SU-DHL-6 (cell line): ENCODE measurements at regions not wholly inside any gene's neighbourhood (a gene's known extent, or its start where the extent isn't known, plus 50 kb on each side); places are given as distances from the start of the nearest gene placed in this dataset.

Experiments
- H2AFZ ChIP-seq: fragments of 200-600 bp; sonication (generic); 2 replicates; pipeline ENCODE4 v1.6.1; 2014; ENCODE audit warnings: low read depth, mild to moderate bottlenecking, moderate library complexity, mixed read lengths, antibody characterized with exemption, low read length; ENCODE audit not compliant: severe bottlenecking
- H3F3A ChIP-seq: fragments of 200-600 bp; shearing (Covaris generic); 2 replicates; pipeline ENCODE4 v1.6.0; 2016; ENCODE audit warnings: antibody characterized with exemption, mild to moderate bottlenecking; ENCODE audit not compliant: insufficient read depth
- H3K27ac ChIP-seq: fragments of 200-600 bp; sonication (generic); 2 replicates; pipeline ENCODE4 v1.5.1; 2016; ENCODE audit warnings: low read depth, mild to moderate bottlenecking, low read length, moderate library complexity, mixed read lengths
- H3K27me3 ChIP-seq: fragments of 200-600 bp; sonication (generic), shearing (Covaris generic); 2 replicates; pipeline ENCODE4 v1.6.0; 2014; ENCODE audit warnings: mild to moderate bottlenecking, low read length
- H3K36me3 ChIP-seq: fragments of 200-600 bp; sonication (generic); 2 replicates; pipeline ENCODE4 v1.6.1; 2014; ENCODE audit warnings: mild to moderate bottlenecking, low read length, mixed read lengths
- H3K4me2 ChIP-seq: fragments of 300-600, 200-600 bp; shearing (Covaris generic), sonication (generic); 2 replicates; pipeline ENCODE4 v1.6.0; 2014; ENCODE audit warnings: low read length, low read depth, mild to moderate bottlenecking; ENCODE audit not compliant: poor library complexity, severe bottlenecking
- H3K4me3 ChIP-seq: fragments of 200-600 bp; sonication (generic); 2 replicates; pipeline ENCODE4 v1.5.1; 2014; ENCODE audit warnings: antibody characterized with exemption, low read length, mild to moderate bottlenecking, mixed read lengths; ENCODE audit not compliant: insufficient read depth, poor library complexity, severe bottlenecking
- H3K79me2 ChIP-seq: fragments of 200-600 bp; sonication (generic); 2 replicates; pipeline ENCODE4 v1.6.1; 2014; ENCODE audit warnings: mild to moderate bottlenecking, low read length, moderate library complexity; ENCODE audit not compliant: insufficient read depth
- H3K9ac ChIP-seq: fragments of 200-600 bp; sonication (generic); 2 replicates; pipeline ENCODE4 v1.7.0; 2014; ENCODE audit warnings: mild to moderate bottlenecking, low read length
- H3K9me2 ChIP-seq: fragments of 200-600 bp; sonication (generic); replicated peaks from 2 replicates; pipeline ENCODE4 v1.6.1; 2014; ENCODE audit warnings: low read length; ENCODE audit not compliant: insufficient read depth
- H3K9me3 ChIP-seq: fragments of 200-600 bp; sonication (generic); 2 replicates; pipeline ENCODE4 v1.6.1; 2014; ENCODE audit warnings: low read length, mixed read lengths; ENCODE audit not compliant: insufficient read depth
- H4K20me1 ChIP-seq: fragments of 200-600 bp; sonication (generic); 2 replicates; pipeline ENCODE4 v1.6.1; 2014; ENCODE audit warnings: low read depth, mild to moderate bottlenecking, antibody characterized with exemption, low read length, moderate library complexity, mixed read lengths
- EZH2phosphoT487 ChIP-seq: fragments of 200-600 bp; sonication (generic), shearing (Covaris generic); conservative IDR thresholded peaks from 2 replicates; pipeline ENCODE4 v1.6.1; 2018; ENCODE audit warnings: mild to moderate bottlenecking, antibody characterized with exemption, low read length, moderate library complexity, mixed read lengths
- TF ChIP-seq, protein P1 (sequence below): fragments of 200-600 bp; sonication (generic); IDR thresholded peaks from one replicate; pipeline ENCODE4 v1.5.1; 2017; ENCODE audit warnings: antibody characterized with exemption, mild to moderate bottlenecking, low read length, moderate library complexity; ENCODE audit not compliant: insufficient read depth, poor library complexity, severe bottlenecking

GRCh38 chr3:109900783-109901182 is 563.4 kb upstream of the DPPA4 start:
- Histone ChIP-seq H3K9ac (no peak overlapping the region), H3K79me2 (no peaks in the 10 kb centered on the region), H3K4me3 (no peak overlapping the region), H3K9me2 (no peaks in the 10 kb centered on the region), H4K20me1 (no peaks in the 10 kb centered on the region), H3F3A (no peaks in the 10 kb centered on the region), H2AFZ (no peak overlapping the region), H3K36me3 (no peaks in the 10 kb centered on the region), H3K27ac (no peak overlapping the region), H3K4me2 (no peak overlapping the region), H3K27me3 (no peaks in the 10 kb centered on the region), H3K9me3 (no peaks in the 10 kb centered on the region; the same call in 1 of the 2 replicates)
- TF ChIP-seq EZH2phosphoT487: no peak
- TF ChIP-seq, protein P1, sequence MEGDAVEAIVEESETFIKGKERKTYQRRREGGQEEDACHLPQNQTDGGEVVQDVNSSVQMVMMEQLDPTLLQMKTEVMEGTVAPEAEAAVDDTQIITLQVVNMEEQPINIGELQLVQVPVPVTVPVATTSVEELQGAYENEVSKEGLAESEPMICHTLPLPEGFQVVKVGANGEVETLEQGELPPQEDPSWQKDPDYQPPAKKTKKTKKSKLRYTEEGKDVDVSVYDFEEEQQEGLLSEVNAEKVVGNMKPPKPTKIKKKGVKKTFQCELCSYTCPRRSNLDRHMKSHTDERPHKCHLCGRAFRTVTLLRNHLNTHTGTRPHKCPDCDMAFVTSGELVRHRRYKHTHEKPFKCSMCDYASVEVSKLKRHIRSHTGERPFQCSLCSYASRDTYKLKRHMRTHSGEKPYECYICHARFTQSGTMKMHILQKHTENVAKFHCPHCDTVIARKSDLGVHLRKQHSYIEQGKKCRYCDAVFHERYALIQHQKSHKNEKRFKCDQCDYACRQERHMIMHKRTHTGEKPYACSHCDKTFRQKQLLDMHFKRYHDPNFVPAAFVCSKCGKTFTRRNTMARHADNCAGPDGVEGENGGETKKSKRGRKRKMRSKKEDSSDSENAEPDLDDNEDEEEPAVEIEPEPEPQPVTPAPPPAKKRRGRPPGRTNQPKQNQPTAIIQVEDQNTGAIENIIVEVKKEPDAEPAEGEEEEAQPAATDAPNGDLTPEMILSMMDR: no peak

GRCh38 chr3:109902549-109902948 is 565.2 kb upstream of the DPPA4 start:
- Histone ChIP-seq H3K9me2 (no peaks in the 10 kb centered on the region), H3K27me3 (no peaks in the 10 kb centered on the region), H2AFZ (no peak overlapping the region), H3K4me2 (no peak overlapping the region), H3K27ac (no peak overlapping the region), H3K9ac (no peak overlapping the region), H3K79me2 (no peaks in the 10 kb centered on the region), H3K9me3 (no peaks in the 10 kb centered on the region; the same call in 1 of the 2 replicates), H4K20me1 (no peaks in the 10 kb centered on the region), H3F3A (no peaks in the 10 kb centered on the region), H3K4me3 (no peak overlapping the region), H3K36me3 (no peaks in the 10 kb centered on the region)
- no peak for TF ChIP-seq EZH2phosphoT487
- TF ChIP-seq, protein P1: no peak

DNA sequence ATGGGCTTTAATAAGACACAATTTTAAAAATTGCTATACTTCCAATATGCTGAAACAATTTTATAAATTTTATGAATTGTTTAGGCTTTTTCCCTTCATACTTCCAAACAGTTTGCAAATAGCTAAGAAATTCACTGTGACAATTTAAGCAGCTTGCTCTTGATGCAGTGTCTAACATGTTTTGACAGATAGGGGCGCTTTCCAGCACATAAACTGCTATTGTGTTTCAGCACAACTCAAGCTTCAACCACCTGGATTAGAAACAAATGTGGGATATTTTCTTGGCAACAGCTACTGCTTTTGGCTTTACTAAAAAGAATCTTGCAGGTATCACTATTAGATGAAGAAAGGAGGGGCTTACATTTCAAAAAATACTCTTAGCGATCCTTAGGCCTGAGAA is 565.8 kb upstream of the DPPA4 start:
- Histone ChIP-seq H2AFZ (no peak overlapping the region), H3K36me3 (no peaks in the 10 kb centered on the region), H4K20me1 (no peaks in the 10 kb centered on the region), H3K27ac (no peak overlapping the region), H3F3A (no peaks in the 10 kb centered on the region), H3K9me2 (no peaks in the 10 kb centered on the region), H3K9ac (no peak overlapping the region), H3K4me3 (no peak overlapping the region), H3K79me2 (no peaks in the 10 kb centered on the region), H3K27me3 (no peaks in the 10 kb centered on the region), H3K4me2 (no peak overlapping the region), H3K9me3 (no peaks in the 10 kb centered on the region; the same call in 1 of the 2 replicates)
- TF ChIP-seq, protein P1: no peak
- no peak for TF ChIP-seq EZH2phosphoT487

- H4K20me1 ChIP-seq: no peaks in the 10 kb centered on the region
- H3F3A ChIP-seq: no peaks in the 10 kb centered on the region
- H3K79me2 ChIP-seq: no peaks in the 10 kb centered on the region
- H3K9me3 ChIP-seq: no peaks in the 10 kb centered on the region
- H3K27ac ChIP-seq: no peak overlapping the region
- TF ChIP-seq, protein P1: no peak
- no peak for TF ChIP-seq EZH2phosphoT487
- H2AFZ ChIP-seq: no peak overlapping the region
- no peaks in the 10 kb centered on the region for H3K9me2 ChIP-seq
- no peaks in the 10 kb centered on the region for H3K36me3 ChIP-seq
- no peak overlapping the region for H3K9ac ChIP-seq
- H3K27me3 ChIP-seq: no peaks in the 10 kb centered on the region
- H3K4me2 ChIP-seq: no peak overlapping the region
- no peak overlapping the region for H3K4me3 ChIP-seq
Measured at GRCh38 chr3:109910772-109911171, 573.4 kb upstream of the DPPA4 start.
